GM21723 (cell line): ENCODE measurements at regions not wholly inside any gene's neighbourhood (a gene's known extent, or its start where the extent isn't known, plus 50 kb on each side); places are given as distances from the start of the nearest gene placed in this dataset.
"Not testable (repeated sequence)": the region's sequence is repeated elsewhere in the genome, so short reads cannot be mapped to it uniquely, and the experiment has no call there.

Source experiments
- ATAC-seq: cut with Tn5 transposase; IDR thresholded peaks from one replicate; pipeline ENCODE4 v1.9.1; 2021; ENCODE audit warnings: mild to moderate bottlenecking, moderate library complexity; ENCODE audit not compliant: unreplicated experiment

DNA sequence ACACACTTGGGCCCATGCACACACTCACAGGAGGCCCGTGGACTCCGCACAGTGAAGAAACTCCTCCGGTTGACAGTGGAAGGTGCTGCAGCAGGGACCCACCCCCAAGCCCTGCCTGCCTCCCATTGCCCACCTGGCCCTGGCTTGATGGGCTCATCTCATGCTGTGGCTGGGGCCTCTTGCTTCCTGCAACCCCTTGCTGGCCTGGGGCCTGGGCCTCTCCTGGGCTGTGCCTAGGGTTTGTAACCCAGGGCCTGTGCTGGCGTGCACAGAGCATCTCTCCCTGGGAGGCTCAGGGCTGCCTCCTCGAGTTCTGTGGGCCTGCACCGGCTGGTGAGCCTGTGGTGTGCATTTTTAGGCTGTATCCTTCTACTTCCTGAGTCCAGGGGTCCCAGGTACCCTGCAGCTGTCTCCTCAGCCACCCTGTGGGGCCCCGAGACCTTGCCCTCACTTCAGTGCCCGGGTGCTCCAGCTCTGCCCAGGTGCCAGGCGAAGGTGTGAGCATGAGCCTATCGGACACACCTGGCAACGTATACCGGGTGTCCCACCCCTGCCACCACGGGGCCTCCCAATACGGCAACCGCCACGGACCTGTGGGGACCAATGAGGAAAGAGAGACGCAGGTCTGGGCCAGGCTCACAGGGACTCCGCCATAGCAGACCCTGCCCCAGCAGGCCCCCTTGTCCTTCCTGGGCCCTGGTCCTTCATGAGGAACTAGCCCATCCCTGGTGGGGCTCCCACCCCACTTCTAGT, 158.3 kb upstream of the POTEB2 start:
- not testable (repeated sequence) for ATAC-seq

DNA sequence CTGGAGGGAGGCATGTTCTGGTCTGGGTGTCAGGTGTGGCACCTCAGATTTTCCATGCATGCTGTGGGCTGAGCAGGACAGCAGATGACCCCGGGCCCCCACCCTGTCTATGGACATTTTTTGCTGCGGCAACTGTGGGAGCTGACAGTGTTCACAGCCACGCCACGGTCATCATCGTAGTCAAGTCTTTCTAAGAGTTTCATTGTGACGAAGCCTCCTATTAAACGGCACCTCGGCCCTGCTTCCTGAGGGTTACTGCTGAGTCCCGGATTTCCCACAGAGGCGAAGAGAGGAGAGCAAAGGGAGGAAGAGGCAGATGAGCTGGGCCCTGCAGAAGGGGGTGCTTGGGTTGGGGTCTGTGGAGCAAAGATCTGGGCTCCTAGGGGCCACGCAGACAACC, 152.1 kb upstream of the POTEB2 start:
- not testable (repeated sequence) for ATAC-seq

DNA sequence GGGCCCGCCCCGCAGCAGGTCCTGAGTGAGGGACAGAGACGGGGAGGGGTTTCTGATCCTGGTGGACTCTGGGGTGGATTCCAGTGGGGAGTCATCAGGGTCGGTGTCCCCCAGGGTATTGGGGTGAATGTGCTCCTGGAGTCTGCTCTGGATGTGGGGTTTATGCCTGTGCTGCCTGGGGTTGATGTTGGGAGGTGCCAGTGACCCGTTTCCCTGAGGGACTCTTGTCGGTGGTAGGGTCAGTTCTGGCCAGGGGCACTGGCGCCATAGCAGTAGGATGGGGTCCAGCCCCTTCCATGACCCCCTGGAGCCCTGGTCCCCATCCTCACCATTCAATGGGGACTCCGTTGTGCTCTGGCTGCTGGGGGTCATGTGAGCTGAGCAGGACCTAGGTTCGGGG, 151.2 kb upstream of the POTEB2 start:
- ATAC-seq, result not testable (repeated sequence)

DNA sequence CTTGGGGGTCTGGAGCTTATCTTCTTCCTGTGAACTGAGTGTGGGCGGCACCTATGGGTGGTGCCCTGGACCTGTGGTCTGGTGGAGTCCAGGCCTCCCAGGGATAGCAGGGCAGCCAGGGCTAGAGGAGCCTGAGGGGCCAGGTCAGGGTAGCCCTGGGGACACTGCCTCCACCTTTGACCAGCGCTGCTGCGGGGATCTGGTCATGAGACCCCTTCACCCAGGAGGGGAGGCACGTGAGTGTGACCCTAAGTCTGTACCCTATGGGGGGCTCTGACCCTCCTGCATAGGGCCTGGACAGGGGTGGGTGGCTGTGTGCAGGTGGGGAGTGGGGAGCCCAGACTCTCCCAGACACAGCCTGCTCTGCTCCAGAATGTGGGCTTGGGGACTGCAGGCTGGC, 150.5 kb upstream of the POTEB2 start:
- not testable (repeated sequence) for ATAC-seq

DNA sequence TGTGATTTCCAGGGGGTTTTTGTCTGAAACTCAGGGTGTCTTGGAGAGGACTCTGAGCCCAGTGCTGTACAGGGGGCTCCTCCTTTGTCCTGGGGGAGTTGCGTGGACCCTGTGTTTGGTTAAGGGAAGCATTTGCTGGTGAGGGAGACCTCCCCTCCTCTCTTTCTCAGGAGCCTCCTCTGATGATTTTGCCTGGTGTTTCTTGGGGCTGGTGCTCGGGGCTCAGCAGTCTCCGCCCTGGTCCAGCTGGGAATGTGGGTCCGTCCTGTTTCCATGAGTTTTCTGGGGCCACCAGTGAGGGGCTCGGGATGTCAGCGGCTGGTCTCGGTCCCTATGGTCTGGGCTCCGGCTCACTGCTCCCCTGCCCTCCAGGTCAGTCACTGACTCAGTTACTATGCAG, 149.1 kb upstream of the POTEB2 start:
- not testable (repeated sequence) for ATAC-seq

DNA sequence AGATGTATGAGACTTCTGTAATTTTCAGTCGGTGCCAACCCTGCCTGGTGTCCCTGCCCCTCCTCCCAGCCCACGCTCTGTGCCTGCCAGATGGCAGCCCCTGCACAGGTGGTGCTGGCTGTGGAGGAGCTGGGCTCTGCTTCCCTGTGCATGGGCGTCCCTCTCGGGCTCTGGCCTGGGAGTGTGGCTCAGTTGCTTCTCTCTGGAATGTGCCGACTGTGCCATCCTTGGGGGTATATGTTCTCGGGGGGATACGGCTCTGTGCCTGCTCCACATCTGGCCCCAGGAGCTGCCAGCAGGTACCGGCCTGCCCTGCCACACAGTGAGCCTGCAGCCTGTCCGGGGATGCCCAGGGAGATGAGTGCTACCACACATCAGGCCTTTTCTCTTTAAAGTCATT, 147.2 kb upstream of the POTEB2 start:
- ATAC-seq, result not testable (repeated sequence)

DNA sequence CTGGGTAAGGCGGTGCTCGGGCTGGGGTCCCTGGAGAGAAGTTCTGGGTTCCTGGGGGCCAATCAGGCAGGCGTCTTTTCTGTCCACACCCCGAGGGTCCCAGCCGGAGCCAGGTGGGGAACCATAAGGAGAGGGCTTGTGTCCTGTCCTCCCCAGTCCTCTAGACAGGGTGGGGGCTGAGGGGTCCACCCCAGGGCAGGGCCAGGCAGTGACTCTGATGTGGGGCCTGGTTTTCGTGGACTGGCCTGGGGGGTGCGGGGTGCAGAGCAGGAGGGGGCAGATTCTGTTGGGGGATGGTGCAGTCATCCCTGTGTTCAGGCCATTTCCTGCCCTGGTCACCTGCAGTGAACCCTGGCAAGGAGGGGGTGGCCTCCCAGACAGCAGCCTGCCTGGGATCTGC, 143.5 kb upstream of the POTEB2 start:
- not testable (repeated sequence) for ATAC-seq

DNA sequence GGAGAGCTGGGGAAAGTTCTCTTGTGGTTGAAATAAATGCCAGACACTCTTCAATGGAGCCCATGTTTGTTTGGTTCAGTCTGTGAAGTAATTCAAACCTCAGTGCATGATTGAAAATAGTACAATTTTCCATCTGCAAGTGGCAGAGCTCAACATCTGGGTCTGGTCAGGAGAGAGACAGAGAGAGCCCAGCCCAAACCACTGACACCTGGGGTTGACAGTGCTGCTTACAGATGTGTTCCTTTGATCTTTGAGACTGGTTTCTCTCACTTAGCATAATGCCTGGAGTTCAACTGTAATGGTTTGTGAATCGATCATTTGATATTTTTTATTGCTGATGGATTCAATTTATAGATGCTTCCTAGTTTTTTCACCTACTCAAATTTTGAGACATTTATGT, 137.3 kb upstream of the POTEB2 start:
- not testable (repeated sequence) for ATAC-seq

DNA sequence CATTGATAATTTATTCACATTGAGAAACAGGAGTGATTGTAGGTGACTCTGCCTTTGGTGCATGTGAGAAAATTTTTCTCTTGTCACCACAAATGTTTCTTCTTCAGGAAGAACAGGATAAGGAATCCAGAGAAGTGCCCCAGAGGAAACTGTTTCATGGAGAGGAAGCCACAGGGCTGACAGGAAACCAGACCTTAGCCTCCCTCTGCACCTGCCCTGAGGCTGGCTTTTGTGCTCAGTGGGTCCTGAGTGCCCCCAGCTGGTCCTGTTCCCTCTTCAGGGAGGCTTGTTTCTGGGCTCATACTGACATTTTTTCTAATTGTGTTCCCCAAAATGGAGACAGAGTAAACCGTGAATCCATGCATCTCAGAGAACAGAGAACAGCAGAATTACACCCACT, 135.8 kb upstream of the POTEB2 start:
- ATAC-seq, result not testable (repeated sequence)

DNA sequence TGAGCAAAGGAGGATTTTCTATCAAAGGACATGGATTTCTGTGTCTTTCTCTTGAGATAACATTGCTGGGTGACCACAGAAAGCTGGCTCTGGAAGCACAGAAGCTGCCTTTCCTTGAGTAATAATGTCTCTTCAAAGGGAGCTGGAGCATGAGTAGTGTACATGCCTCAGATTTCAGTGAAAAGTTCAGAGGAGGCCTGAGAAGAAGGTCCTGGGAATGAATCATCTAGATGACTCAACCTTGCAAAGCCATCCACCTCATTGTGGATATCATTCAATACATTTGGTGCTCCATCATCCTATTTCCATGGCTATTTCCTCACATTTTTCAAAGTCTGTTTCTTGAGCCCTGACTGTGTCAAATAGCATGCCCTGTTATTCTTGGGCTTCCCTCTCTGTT, 125.6 kb upstream of the POTEB2 start:
- not testable (repeated sequence) for ATAC-seq

DNA sequence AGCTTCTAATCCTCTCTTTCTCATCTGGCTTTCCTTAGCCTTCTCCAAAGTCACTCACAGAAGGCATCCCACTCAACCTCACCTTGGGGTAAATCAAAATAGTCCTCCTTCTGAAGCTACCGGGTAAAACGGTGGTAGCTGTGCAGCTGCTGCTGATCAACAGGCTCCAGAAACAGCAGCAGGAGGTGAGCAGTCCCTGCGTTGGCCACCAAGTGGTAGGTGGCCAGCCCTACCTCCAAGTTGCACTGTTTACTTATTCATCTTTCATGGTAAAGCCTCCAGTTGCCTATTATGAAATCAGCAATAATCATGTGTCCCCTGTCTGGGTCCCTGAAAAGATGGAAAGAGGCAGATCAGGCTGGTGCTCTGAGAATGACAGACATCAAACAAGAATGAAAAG, 125.1 kb upstream of the POTEB2 start:
- not testable (repeated sequence) for ATAC-seq

DNA sequence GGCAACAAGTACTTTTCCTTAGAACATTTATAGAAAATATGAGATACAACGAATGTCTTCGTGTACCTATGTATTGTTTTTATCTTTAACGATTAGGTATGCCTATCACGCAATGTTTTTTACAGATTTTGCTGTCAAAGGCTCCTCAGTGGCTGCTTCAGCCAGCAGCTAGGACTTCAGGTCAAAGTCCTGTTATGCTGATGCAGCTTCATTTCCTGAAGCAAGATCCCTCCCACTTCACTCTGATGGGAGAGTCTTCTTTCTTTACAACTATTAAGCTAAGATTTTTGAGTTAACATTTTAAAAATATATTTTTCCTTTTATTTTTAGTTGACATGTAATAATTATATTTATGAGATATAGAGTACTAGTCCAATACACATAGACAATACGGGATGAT, 120.7 kb upstream of the POTEB2 start:
- ATAC-seq, result not testable (repeated sequence)

DNA sequence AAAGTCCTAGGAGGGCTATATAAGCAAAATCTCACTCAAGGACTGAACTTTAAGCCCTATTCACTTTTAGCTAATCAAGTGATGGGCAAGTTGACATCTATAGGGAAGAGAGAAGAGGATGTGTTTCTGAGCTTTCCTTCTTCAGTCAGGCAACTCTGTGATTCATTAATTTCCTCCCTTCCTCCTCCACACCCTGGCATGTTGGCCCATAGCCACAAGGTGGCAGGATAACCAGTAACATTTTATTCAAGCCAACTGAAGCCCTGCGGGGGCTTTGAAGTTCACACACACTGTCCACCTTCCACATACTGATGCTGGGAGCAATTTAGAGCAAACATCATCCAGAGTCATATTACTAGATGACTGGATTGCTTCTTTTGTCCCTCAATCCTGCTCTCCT, 111.9 kb upstream of the POTEB2 start:
- ATAC-seq, result peak; percentile 98

DNA sequence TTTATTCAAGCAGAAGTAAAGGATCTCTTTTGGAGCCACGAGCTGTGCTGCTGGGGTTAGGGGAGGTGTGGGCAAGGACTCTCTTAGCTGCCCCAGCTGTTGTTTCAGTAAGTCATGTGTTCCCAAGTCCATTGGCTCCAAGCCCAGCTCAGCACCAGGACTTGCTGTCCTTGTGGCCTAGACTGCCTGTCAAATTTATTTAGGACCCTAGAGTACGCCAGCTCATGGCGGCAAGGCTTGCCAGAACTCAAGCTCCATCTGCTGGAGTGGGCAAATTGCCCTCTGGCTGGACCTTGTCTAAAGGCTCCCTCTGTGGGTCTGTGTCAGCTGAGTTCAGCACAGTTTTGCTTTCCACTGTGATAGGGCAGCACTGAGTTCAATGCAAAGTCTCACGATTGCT, 106.6 kb upstream of the POTEB2 start:
- ATAC-seq, result not testable (repeated sequence)

DNA sequence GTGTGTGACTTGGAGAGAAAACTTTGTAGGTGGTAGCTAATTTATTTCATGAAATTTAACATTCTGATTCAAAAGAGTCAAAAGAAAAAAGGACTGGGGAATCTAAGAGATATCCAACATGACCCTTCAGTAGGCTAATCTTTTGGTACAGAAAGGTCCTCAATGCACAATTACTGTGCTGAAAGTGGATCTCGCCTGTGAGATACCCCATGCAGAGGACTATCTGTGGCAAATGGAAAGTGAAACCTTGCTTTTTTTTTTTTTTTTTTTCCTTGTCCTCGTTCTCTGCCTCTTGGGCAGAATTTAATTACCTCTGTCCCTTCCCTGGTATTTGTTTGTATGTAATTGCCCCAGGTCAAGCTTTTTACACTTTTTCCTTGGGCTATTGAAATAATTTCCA, 93.2 kb upstream of the POTEB2 start:
- not testable (repeated sequence) for ATAC-seq

DNA sequence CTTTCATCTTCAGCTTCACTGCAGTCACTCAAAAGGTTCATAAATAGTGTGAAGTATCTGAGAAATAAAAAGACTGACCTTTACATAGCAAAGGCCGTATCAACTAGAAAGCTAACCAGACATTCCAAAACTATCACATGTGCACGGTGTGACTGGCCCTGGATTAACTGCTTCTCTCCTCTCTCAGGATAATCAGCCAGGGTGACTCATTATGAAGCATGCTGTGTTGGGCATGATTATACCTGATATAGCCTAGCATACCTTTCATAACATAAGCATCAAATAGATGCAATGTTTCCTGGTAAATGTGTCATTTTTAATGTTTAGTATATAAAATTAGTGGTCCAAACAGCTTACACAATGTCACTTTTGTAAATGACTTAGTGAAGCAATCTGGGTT, 63.2 kb upstream of the POTEB2 start:
- ATAC-seq, result not testable (repeated sequence)
